SK-N-SH (cell line): ENCODE measurements at regions not wholly inside any gene's neighbourhood (a gene's known extent, or its start where the extent isn't known, plus 50 kb on each side); places are given as distances from the start of the nearest gene placed in this dataset.

Source experiments
- CTCF ChIA-PET: fragments of 300-600, 350-600 bp; formaldehyde crosslinking; extraction: SDS; loops from one replicate; lab custom pipeline; 2021; lab: Yijun Ruan, JAX
- POLR2A ChIA-PET: fragments of 350-600 bp; sonication (Branson Sonifier 250); formaldehyde crosslinking; extraction: SDS; loops from one replicate; lab custom pipeline; 2020; ENCODE audit warnings: antibody characterized with exemption, inconsistent platforms; lab: Yijun Ruan, JAX
- DNase-seq: peaks from one replicate; pipeline ENCODE4 v3.0.0; 2012
- H2AFZ ChIP-seq: fragments of 200-600 bp; sonication (generic); 2 replicates; pipeline ENCODE4 v1.8.1; 2016; ENCODE audit warnings: antibody characterized with exemption, mild to moderate bottlenecking, low read depth
- H3F3A ChIP-seq: fragments of 200-600 bp; sonication (generic); replicated peaks from 2 replicates; pipeline ENCODE3; 2016; ENCODE audit warnings: antibody characterized with exemption, mild to moderate bottlenecking; ENCODE audit not compliant: insufficient read depth
- H3K27ac ChIP-seq, 2 experiments: fragments of 200-500 bp in 1 of 2; fragments of 200-600 bp in 1 of 2; sonication (Bioruptor generic) in 1 of 2; sonication (generic), shearing (Covaris generic) in 1 of 2; 2 replicates each; pipeline versions ENCODE4 v1.5.1 to v1.6.1; 2014 to 2016; ENCODE audit warnings: low read depth in 2 of 2, inconsistent platforms in 1 of 2, low read length in 1 of 2, mild to moderate bottlenecking in 1 of 2, mixed read lengths in 1 of 2
- H3K27me3 ChIP-seq: fragments of 200-600 bp; sonication (generic), shearing (Covaris generic); 2 replicates; pipeline ENCODE4 v1.6.1; 2016; ENCODE audit warnings: mixed run types; ENCODE audit not compliant: insufficient read depth
- H3K36me3 ChIP-seq, 2 experiments: fragments of 200-500 bp in 1 of 2; fragments of 200-600 bp in 1 of 2; sonication (Bioruptor generic) in 1 of 2; sonication (generic) in 1 of 2; replicated peaks in 1 of 2; 2 replicates each; pipeline versions ENCODE3 to v1.5.1; 2014 to 2016; ENCODE audit warnings: low read length in 1 of 2, mild to moderate bottlenecking in 1 of 2; ENCODE audit not compliant: insufficient read depth in 2 of 2, control insufficient read depth in 1 of 2
- H3K4me1 ChIP-seq, 2 experiments: fragments of 200-500 bp in 1 of 2; fragments of 200-600 bp in 1 of 2; sonication (Bioruptor generic) in 1 of 2; sonication (generic), shearing (Covaris generic) in 1 of 2; 2 replicates each; pipeline versions ENCODE4 v1.5.1 to v1.6.1; 2014 to 2016; ENCODE audit warnings: low read depth in 1 of 2, low read length in 1 of 2, mixed run types in 1 of 2; ENCODE audit not compliant: insufficient read depth in 2 of 2, control insufficient read depth in 1 of 2
- H3K4me2 ChIP-seq: fragments of 200-600 bp; sonication (generic), shearing (Covaris generic); 2 replicates; pipeline ENCODE4 v1.6.1; 2017; ENCODE audit warnings: mixed run types
- H3K4me3 ChIP-seq, 2 experiments: fragments of 200-500 bp in 1 of 2; fragments of 200-600 bp in 1 of 2; sonication (Bioruptor generic) in 1 of 2; sonication (generic), shearing (Covaris generic) in 1 of 2; 2 replicates each; pipeline versions ENCODE4 v1.5.1 to v1.8.1; 2014 to 2016; ENCODE audit warnings: low read depth in 2 of 2, inconsistent platforms in 1 of 2, low read length in 1 of 2, mild to moderate bottlenecking in 1 of 2, mixed read lengths in 1 of 2, moderate library complexity in 1 of 2
- H3K79me2 ChIP-seq: fragments of 200-600 bp; sonication (generic); 2 replicates; pipeline ENCODE4 v1.8.1; 2017; ENCODE audit warnings: mild to moderate bottlenecking; ENCODE audit not compliant: insufficient read depth
- H3K9ac ChIP-seq: fragments of 200-600 bp; sonication (generic); 2 replicates; pipeline ENCODE4 v1.6.1; 2017; ENCODE audit warnings: mixed run types
- H3K9me2 ChIP-seq: fragments of 200-600 bp; sonication (generic); 2 replicates; pipeline ENCODE4 v1.6.1; 2017; ENCODE audit warnings: mixed run types
- H3K9me3 ChIP-seq: fragments of 200-600 bp; sonication (generic); 2 replicates; pipeline ENCODE4 v1.6.1; 2017; ENCODE audit warnings: mixed run types, mild to moderate bottlenecking, moderate library complexity
- H4K20me1 ChIP-seq: fragments of 200-600 bp; sonication (generic); 2 replicates; pipeline ENCODE4 v1.6.1; 2017; ENCODE audit warnings: mild to moderate bottlenecking, mixed run types; ENCODE audit not compliant: insufficient read depth
- EP300 ChIP-seq, 2 experiments: IDR thresholded peaks; 2 replicates each; pipeline versions ENCODE4 v1.4.0 to v1.6.1; 2012; ENCODE audit warnings: borderline replicate concordance in 1 of 2, low read depth in 1 of 2, low read length in 1 of 2
- EZH2phosphoT487 ChIP-seq: fragments of 200-600 bp; sonication (generic); IDR thresholded peaks from 2 replicates; pipeline ENCODE4 v1.6.1; 2017; ENCODE audit warnings: low read depth, mixed run types, mild to moderate bottlenecking, antibody characterized with exemption, moderate library complexity, borderline replicate concordance
- FOSL2 ChIP-seq: IDR thresholded peaks from 2 replicates; pipeline ENCODE4 v1.4.0; 2012; ENCODE audit warnings: low read depth, mild to moderate bottlenecking, moderate library complexity, borderline replicate concordance
- FOXM1 ChIP-seq: IDR thresholded peaks from 2 replicates; pipeline ENCODE4 v1.4.0; 2012; ENCODE audit warnings: low read depth, mild to moderate bottlenecking
- GABPA ChIP-seq: IDR thresholded peaks from 2 replicates; pipeline ENCODE4 v1.4.0; 2012; ENCODE audit warnings: low read depth, mild to moderate bottlenecking
- JUND ChIP-seq: IDR thresholded peaks from 2 replicates; pipeline ENCODE4 v1.4.0; 2012
- MEF2A ChIP-seq: IDR thresholded peaks from 2 replicates; pipeline ENCODE4 v1.4.0; 2012; ENCODE audit warnings: low read depth, borderline replicate concordance
- NFIC ChIP-seq: IDR thresholded peaks from 2 replicates; pipeline ENCODE4 v1.4.0; 2012; ENCODE audit warnings: borderline replicate concordance
- NRF1 ChIP-seq: IDR thresholded peaks from 2 replicates; pipeline ENCODE4 v1.6.1; 2012; ENCODE audit warnings: low read depth, mild to moderate bottlenecking, low read length
- RAD21 ChIP-seq: IDR thresholded peaks from 2 replicates; pipeline ENCODE4 v1.6.1; 2012; ENCODE audit warnings: mild to moderate bottlenecking, low read length
- RCOR1 ChIP-seq: fragments of 150-350 bp; IDR thresholded peaks from 2 replicates; pipeline ENCODE4 v1.6.1; 2017; ENCODE audit warnings: antibody characterized with exemption, low read length
- RXRA ChIP-seq: IDR thresholded peaks from 2 replicates; pipeline ENCODE4 v1.4.0; 2012; ENCODE audit warnings: low read depth, mild to moderate bottlenecking, borderline replicate concordance
- SIN3A ChIP-seq: IDR thresholded peaks from 2 replicates; pipeline ENCODE4 v1.6.1; 2012; ENCODE audit warnings: low read depth, mild to moderate bottlenecking, low read length, moderate library complexity, borderline replicate concordance
- SMC3 ChIP-seq: IDR thresholded peaks from 2 replicates; pipeline ENCODE4 v1.6.1; 2012; ENCODE audit warnings: low read depth, low read length, improper control_type of control experiment
- TAF1 ChIP-seq: IDR thresholded peaks from 2 replicates; pipeline ENCODE4 v1.6.1; 2012; ENCODE audit warnings: low read depth, mild to moderate bottlenecking, low read length, moderate library complexity, borderline replicate concordance
- TCF12 ChIP-seq: IDR thresholded peaks from 2 replicates; pipeline ENCODE4 v1.4.0; 2012
- TEAD4 ChIP-seq: IDR thresholded peaks from 2 replicates; pipeline ENCODE4 v1.4.0; 2012; ENCODE audit warnings: mild to moderate bottlenecking, borderline replicate concordance; ENCODE audit not compliant: insufficient read depth
- USF2 ChIP-seq: fragments of 150-350 bp; IDR thresholded peaks from 2 replicates; pipeline ENCODE4 v1.6.1; 2017; ENCODE audit warnings: antibody characterized with exemption, low read length, low read depth, borderline replicate concordance
- YY1 ChIP-seq: IDR thresholded peaks from 2 replicates; pipeline ENCODE4 v1.4.0; 2012; ENCODE audit warnings: low read depth, mild to moderate bottlenecking
- WGBS: methylation state at CpG from one replicate; pipeline ENCODE4 v1.1.6; 2017; ENCODE audit warnings: low lambda C conversion rate; 5-methylcytosine and 5-hydroxymethylcytosine counted together
- TF ChIP-seq, protein P1 (sequence below): IDR thresholded peaks from 2 replicates; pipeline ENCODE4; 2012
- TF ChIP-seq, protein P2 (sequence below): IDR thresholded peaks from 2 replicates; pipeline ENCODE4 v1.6.1; 2012; ENCODE audit warnings: mild to moderate bottlenecking, low read depth, low read length, moderate library complexity

- TF ChIP-seq USF2 (no peak), FOSL2 (no peak), GABPA (no peak), NFIC (no peak), EP300 (IDR thresholded peaks at IDR 0.05; ENCODE audit: borderline replicate concordance in 1 of 2, low read depth in 1 of 2, low read length in 1 of 2) (no peak), MEF2A (no peak), SMC3 (no peak), RXRA (no peak), TAF1 (no peak), RCOR1 (no peak), TCF12 (no peak)
- TF ChIP-seq, protein P1, sequence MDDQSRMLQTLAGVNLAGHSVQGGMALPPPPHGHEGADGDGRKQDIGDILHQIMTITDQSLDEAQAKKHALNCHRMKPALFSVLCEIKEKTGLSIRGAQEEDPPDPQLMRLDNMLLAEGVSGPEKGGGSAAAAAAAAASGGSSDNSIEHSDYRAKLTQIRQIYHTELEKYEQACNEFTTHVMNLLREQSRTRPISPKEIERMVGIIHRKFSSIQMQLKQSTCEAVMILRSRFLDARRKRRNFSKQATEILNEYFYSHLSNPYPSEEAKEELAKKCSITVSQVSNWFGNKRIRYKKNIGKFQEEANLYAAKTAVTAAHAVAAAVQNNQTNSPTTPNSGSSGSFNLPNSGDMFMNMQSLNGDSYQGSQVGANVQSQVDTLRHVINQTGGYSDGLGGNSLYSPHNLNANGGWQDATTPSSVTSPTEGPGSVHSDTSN = no peak
- CTCF ChIA-PET = interaction anchor here (0.6 to 12.0 kb wide), 49 partner anchors 9 to 502 kb away, joined by 3 to 266 read pairs (median 5); partner anchors contain the start of gene RAB12
- H3F3A ChIP-seq = peaks cover 7% of the 10 kb centered on the region
- no peaks in the 10 kb centered on the region for H3K27me3 ChIP-seq
- no peak overlapping the region for H3K27ac ChIP-seq
- H4K20me1 ChIP-seq = no peaks in the 10 kb centered on the region
- H3K9me3 ChIP-seq = no peaks in the 10 kb centered on the region
- H2AFZ ChIP-seq = no peak overlapping the region
- DNase-seq = no peak
- no peak overlapping the region for H3K9ac ChIP-seq
- no peak overlapping the region for H3K4me3 ChIP-seq
- no peak overlapping the region for H3K4me2 ChIP-seq
- 75% methylated on average over 1 of the region's 1 CpG for WGBS
- POLR2A ChIA-PET = interaction anchor here (0.8 to 3.3 kb wide), 3 partner anchors 34 to 278 kb away, joined by 3 to 16 read pairs (median 6); partner anchors contain the start of gene MTCL1
- no peaks in the 10 kb centered on the region for H3K79me2 ChIP-seq
- H3K9me2 ChIP-seq = no peaks in the 10 kb centered on the region
- H3K4me1 ChIP-seq = peaks cover 4 to 6% of the 10 kb centered on the region in 2 experiments; a peak in 2 of 4 replicates
- H3K36me3 ChIP-seq = no peaks in the 10 kb centered on the region
These were observed 119.3 kb upstream of the NDUFV2 start for GRCh38 chr18:8983195-8983594.

DNA sequence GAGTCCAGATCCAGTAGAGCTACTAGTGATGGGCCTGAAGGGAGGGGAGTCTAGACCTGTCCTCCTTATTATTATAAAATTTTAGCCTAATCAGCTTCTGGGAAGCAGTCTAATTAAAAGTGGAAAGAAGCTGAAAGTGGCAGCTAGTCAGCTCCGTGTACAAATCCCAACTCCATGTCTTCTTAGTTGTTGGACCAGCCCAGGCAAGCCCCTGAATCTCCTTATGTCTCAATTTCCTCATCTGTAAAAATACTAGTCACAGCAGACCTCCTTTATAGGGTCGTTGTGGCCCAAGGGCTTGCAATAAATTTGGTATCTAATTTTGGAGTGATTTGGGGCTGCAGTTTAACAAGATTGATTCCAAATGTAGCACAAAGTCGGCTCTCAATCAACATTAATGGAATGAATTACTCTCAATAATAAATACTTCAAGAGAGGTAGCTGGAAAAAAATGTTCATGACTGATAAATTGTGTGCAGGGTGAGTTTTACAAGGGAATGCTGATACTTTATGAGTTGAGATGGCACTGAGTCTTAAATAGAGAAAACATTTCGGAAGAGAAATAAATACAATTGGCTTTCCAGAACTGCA lies 118.3 kb upstream of the NDUFV2 start:
- WGBS = 70% methylated on average over 4 of the region's 4 CpGs
- no peaks in the 10 kb centered on the region for H3K36me3 ChIP-seq
- H3K27me3 ChIP-seq = no peaks in the 10 kb centered on the region
- no peak overlapping the region for H3K4me3 ChIP-seq
- H3K9me2 ChIP-seq = no peaks in the 10 kb centered on the region
- no peaks in the 10 kb centered on the region for H4K20me1 ChIP-seq
- no peak overlapping the region for H3K4me2 ChIP-seq
- ChIA-PET POLR2A (interaction anchor here (3.3 kb wide), 1 partner anchor 279 kb away, joined by 16 read pairs; the partner anchor contains the start of gene MTCL1), CTCF (interaction anchor here (1.0 to 12.0 kb wide), 11 partner anchors 8 to 375 kb away, joined by 3 to 266 read pairs (median 12); partner anchors contain the start of gene RAB12)
- no peaks in the 10 kb centered on the region for H3K9me3 ChIP-seq
- H3K9ac ChIP-seq = no peak overlapping the region
- DNase-seq = no peak
- no peaks in the 10 kb centered on the region for H3K79me2 ChIP-seq
- no peak overlapping the region for H2AFZ ChIP-seq
- peaks cover 4 to 6% of the 10 kb centered on the region in 2 experiments; a peak in 2 of 4 replicates for H3K4me1 ChIP-seq
- no peak overlapping the region for H3K27ac ChIP-seq
- H3F3A ChIP-seq = peaks cover 5% of the 10 kb centered on the region
- TF ChIP-seq FOSL2 (no peak), SIN3A (no peak), EZH2phosphoT487 (no peak), NFIC (no peak), SMC3 (no peak), FOXM1 (no peak), RAD21 (no peak), YY1 (no peak), RXRA (no peak), TAF1 (no peak), JUND (no peak), NRF1 (no peak), TEAD4 (no peak)
- TF ChIP-seq, protein P1 = no peak
- TF ChIP-seq, protein P2, sequence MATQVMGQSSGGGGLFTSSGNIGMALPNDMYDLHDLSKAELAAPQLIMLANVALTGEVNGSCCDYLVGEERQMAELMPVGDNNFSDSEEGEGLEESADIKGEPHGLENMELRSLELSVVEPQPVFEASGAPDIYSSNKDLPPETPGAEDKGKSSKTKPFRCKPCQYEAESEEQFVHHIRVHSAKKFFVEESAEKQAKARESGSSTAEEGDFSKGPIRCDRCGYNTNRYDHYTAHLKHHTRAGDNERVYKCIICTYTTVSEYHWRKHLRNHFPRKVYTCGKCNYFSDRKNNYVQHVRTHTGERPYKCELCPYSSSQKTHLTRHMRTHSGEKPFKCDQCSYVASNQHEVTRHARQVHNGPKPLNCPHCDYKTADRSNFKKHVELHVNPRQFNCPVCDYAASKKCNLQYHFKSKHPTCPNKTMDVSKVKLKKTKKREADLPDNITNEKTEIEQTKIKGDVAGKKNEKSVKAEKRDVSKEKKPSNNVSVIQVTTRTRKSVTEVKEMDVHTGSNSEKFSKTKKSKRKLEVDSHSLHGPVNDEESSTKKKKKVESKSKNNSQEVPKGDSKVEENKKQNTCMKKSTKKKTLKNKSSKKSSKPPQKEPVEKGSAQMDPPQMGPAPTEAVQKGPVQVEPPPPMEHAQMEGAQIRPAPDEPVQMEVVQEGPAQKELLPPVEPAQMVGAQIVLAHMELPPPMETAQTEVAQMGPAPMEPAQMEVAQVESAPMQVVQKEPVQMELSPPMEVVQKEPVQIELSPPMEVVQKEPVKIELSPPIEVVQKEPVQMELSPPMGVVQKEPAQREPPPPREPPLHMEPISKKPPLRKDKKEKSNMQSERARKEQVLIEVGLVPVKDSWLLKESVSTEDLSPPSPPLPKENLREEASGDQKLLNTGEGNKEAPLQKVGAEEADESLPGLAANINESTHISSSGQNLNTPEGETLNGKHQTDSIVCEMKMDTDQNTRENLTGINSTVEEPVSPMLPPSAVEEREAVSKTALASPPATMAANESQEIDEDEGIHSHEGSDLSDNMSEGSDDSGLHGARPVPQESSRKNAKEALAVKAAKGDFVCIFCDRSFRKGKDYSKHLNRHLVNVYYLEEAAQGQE = no peak
